Epithelial cell of esophagus (primary cell): ENCODE measurements at regions not wholly inside any gene's neighbourhood (a gene's known extent, or its start where the extent isn't known, plus 50 kb on each side); places are given as distances from the start of the nearest gene placed in this dataset.
"Not testable (repeated sequence)": the region's sequence is repeated elsewhere in the genome, so short reads cannot be mapped to it uniquely, and the experiment has no call there.

Experiments
- DNase-seq: peaks from one replicate; pipeline ENCODE4 v3.0.0; 2010; ENCODE audit warnings: low read depth
- H3K4me3 ChIP-seq: 2 replicates; pipeline ENCODE4 v1.5.1; 2011; ENCODE audit warnings: mild to moderate bottlenecking, low read length, control low read depth
- TF ChIP-seq, protein P1 (sequence below): IDR thresholded peaks from 2 replicates; pipeline ENCODE4 v1.5.1; 2011; ENCODE audit warnings: low read depth, mild to moderate bottlenecking, low read length, control low read depth, inconsistent platforms; ENCODE audit not compliant: insufficient read depth; ENCODE audit errors: missing control alignments

DNA sequence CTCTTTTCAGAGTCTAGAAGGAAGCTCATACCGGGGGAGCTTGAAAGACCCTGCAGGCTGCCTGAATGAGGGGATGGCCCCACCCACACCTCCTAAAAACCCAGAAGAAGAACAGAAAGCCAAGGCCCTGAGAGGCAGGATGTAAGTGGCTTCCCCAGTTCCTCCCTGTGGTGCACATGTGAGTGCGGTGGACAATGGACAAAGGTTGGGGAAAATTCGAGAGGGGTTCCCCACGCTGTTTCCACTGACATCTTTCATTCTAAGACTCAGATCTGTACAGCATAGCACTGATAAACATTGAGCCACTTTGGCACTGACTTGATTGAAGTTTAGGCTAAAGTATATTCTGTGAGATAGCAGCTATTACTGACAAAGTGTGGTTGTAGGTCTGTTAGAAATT is 79.5 kb upstream of the UMPS start:
- no peak overlapping the region for H3K4me3 ChIP-seq
- TF ChIP-seq, protein P1, sequence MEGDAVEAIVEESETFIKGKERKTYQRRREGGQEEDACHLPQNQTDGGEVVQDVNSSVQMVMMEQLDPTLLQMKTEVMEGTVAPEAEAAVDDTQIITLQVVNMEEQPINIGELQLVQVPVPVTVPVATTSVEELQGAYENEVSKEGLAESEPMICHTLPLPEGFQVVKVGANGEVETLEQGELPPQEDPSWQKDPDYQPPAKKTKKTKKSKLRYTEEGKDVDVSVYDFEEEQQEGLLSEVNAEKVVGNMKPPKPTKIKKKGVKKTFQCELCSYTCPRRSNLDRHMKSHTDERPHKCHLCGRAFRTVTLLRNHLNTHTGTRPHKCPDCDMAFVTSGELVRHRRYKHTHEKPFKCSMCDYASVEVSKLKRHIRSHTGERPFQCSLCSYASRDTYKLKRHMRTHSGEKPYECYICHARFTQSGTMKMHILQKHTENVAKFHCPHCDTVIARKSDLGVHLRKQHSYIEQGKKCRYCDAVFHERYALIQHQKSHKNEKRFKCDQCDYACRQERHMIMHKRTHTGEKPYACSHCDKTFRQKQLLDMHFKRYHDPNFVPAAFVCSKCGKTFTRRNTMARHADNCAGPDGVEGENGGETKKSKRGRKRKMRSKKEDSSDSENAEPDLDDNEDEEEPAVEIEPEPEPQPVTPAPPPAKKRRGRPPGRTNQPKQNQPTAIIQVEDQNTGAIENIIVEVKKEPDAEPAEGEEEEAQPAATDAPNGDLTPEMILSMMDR = no peak
- DNase-seq = no peak

DNA sequence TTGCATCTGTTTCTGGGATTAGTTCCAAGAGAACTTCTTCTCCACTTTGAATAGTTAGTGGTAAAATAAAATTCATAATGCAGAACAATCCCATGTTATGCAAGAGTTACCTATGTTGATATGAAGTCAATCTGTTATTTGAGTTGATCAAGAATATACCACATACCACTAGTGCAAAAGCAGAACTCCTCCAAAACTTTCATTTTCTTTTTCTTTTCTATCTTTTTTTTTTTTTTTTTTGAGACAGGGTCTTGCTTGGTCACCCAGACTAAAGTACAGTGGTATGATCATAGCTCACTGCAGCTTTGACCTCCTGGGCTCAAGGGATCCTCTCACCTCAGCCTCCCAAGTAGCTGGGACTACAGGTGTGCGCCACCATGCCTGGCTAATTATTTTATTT is 78.8 kb upstream of the UMPS start:
- not testable (repeated sequence) for DNase-seq, H3K4me3 ChIP-seq

DNA sequence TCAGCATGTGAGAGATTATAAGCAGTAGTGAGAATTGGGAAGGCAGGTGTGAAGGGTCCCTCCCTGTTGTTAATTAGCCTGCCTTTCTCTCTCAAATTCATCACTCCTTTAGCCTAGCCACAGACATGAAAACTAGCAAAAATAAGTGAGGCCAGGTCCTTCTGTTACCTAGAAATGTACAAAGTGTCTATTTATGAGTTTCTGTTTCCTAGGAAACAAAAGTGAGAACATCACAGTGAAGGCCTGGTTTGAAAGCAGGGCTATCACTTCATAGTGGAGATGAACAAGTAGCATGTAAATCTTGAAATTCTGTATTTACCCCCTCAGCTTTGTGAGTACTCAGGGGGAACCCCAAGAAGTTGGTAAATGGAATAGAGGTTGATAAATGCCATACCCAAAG is 78.2 kb upstream of the UMPS start:
- no peak overlapping the region for H3K4me3 ChIP-seq
- DNase-seq = no peak
- TF ChIP-seq, protein P1 = no peak

DNA sequence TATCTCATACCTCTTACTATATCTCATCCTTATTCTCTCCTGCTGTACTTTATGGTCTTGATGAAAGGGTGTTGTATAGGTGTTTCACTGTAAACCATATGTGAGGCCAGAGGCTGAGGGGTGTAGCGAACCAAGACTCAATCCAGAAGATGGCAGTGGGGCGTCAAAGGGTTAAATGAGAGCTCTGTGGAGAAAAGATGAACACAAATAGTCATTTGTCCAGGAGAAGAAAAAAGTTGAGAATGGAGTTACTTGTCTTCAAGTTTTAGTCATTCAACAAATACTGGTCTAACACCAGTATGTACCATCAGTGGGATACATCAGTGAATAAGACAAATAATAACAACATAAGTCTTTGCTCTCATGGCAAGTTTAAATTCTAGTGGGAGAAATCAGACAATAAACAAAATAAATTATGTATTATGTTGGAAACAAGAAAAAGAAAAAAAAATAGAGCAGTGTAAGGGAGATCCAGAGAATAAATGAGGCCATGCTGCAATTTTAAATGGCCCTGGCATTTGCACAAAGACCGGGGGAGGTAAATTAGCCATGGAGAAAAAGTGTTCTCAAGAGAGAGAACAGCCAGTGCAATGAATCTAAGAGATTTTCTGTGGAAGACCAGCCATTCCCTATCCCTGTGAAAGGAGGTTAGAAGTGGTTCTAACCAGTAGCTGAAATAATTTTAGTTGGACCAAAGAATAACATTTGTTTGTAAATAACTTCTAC is 77.0 kb upstream of the UMPS start:
- no peak for DNase-seq
- TF ChIP-seq, protein P1 = no peak
- no peak overlapping the region for H3K4me3 ChIP-seq

DNA sequence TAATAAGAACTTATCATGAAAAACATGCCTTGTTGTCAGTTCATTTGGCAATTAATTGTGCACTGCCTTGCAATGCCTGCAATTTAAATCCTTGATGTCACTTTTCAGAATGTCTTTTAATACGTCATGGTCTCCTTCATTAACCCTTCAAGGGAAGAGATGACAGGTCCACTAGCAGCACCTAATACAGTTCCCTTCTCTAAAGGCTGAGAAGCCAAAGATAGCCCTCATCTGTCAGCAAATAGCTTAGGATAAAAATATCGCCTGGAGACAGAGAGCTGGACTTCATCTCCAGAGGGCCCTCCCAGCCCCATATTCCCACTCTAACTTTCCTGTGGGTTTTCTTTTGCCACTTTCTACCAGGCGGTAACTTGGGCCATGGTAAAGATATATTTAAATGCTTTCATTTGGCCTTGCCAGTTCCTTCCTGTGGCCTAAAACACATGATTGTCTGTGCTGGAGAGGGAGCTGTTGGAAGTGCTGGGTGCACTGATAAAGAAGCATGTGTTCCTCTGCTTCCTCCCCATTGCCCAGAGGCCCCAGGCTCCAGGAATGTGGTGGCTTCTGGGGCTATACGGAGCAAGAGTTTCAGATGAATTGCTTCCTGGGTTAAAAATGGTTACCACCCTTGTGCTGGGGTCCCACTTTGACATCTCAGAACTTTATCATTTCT is 76.3 kb upstream of the UMPS start:
- TF ChIP-seq, protein P1 = no peak
- H3K4me3 ChIP-seq = no peak overlapping the region
- DNase-seq = no peak

DNA sequence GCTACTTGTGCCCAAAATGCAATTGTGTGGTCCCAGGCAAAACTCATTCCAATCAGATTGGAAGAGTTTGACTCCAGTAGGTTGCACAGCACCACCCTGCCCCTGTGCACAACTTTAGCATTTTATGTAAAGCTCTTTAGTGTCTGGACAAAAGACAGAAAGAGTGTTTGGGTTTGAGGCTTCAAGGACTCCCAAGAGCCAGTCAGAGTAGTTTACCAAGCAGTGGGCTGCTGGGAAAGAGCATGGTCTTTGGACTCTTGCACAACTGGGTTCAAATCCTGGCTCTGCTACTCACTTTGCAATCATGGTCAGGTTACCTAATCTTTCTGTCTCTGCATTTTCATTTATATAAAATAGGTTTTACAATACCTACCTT is 75.8 kb upstream of the UMPS start:
- DNase-seq = no peak
- TF ChIP-seq, protein P1 = no peak
- H3K4me3 ChIP-seq = no peak overlapping the region

DNA sequence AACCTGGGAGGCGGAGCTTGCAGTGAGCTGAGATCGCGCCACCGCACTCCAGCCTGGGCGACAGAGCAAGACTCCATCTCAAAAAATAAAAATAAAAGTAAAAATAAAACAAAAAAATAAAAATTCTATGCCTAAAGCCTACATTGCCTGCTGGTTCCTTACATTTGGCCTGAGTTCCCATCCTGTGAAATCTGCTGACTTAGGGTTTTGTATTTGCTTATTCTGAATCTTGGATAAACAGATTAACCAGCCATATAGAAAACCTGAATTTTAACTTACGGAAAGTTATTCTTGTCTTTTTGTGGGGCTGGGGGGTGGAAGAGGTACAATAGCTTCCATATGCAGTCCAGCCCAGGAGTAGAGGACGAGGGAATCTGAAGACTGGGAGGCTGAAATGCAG is 73.7 kb upstream of the UMPS start:
- TF ChIP-seq, protein P1 = no peak
- DNase-seq = no peak
- no peak overlapping the region for H3K4me3 ChIP-seq
